Putamen (tissue), 1 donor: ENCODE measurements at regions not wholly inside any gene's neighbourhood (a gene's known extent, or its start where the extent isn't known, plus 50 kb on each side); places are given as distances from the start of the nearest gene placed in this dataset.

Experiments
- DNase-seq: peaks from one replicate; pipeline ENCODE4 v3.0.0-alpha.2; 2016; ENCODE audit warnings: low spot score

GRCh38 chr1:61627365-61627764 is 97.6 kb downstream of the TM2D1 start:
- DNase-seq: no peak

GRCh38 chr1:61626816-61627215 is 98.1 kb downstream of the TM2D1 start:
- no peak for DNase-seq

- no peak for DNase-seq
These were observed 101.1 kb downstream of the TM2D1 start for GRCh38 chr1:61623852-61624251.

GRCh38 chr1:61620536-61620935 is 104.4 kb downstream of the TM2D1 start:
- no peak for DNase-seq

- no peak for DNase-seq
These were observed 106.2 kb downstream of the TM2D1 start for GRCh38 chr1:61618755-61619154.

- DNase-seq: no peak
These were observed 106.7 kb downstream of the TM2D1 start for GRCh38 chr1:61618193-61618592.

- no peak for DNase-seq
These were observed 108.1 kb downstream of the TM2D1 start for GRCh38 chr1:61616830-61617229.

GRCh38 chr1:61612602-61613001 is 112.3 kb downstream of the TM2D1 start:
- DNase-seq: no peak

- no peak for DNase-seq
These were observed 115.9 kb downstream of the TM2D1 start for GRCh38 chr1:61609040-61609439.

- DNase-seq: no peak
These were observed 117.5 kb downstream of the TM2D1 start for GRCh38 chr1:61607448-61607847.

GRCh38 chr1:61606448-61607312 is 118.3 kb downstream of the TM2D1 start:
- DNase-seq: no peak

GRCh38 chr1:61605607-61606321 is 119.2 kb downstream of the TM2D1 start:
- no peak for DNase-seq

GRCh38 chr1:61604684-61605083 is 120.3 kb downstream of the TM2D1 start:
- no peak for DNase-seq

- no peak for DNase-seq
These were observed 120.7 kb downstream of the TM2D1 start for GRCh38 chr1:61604261-61604660.

- DNase-seq: no peak
These were observed 122.3 kb downstream of the TM2D1 start for GRCh38 chr1:61602663-61603062.

- no peak for DNase-seq
These were observed 127.3 kb downstream of the TM2D1 start for GRCh38 chr1:61597601-61598000.

- no peak for DNase-seq
These were observed 131.6 kb downstream of the TM2D1 start for GRCh38 chr1:61593331-61593730.

GRCh38 chr1:61591351-61591750 is 133.6 kb downstream of the TM2D1 start:
- DNase-seq: no peak

- DNase-seq: peak; percentile 25
These were observed 135.9 kb downstream of the TM2D1 start for GRCh38 chr1:61588736-61589672.

- no peak for DNase-seq
These were observed 139.2 kb downstream of the TM2D1 start for GRCh38 chr1:61585714-61586113.

GRCh38 chr1:61583703-61584102 is 141.2 kb downstream of the TM2D1 start:
- no peak for DNase-seq

GRCh38 chr1:61581251-61581650 is 143.7 kb downstream of the TM2D1 start:
- DNase-seq: no peak
